ENCODE measurements at regions not wholly inside any gene's neighbourhood (a gene's known extent, or its start where the extent isn't known, plus 50 kb on each side); places are given as distances from the start of the nearest gene placed in this dataset.
A peak's percentile ranks its signal among the peaks of the same experiment; 100 is the strongest.

- TF ChIP-seq NKRF (conservative IDR thresholded peaks at IDR 0.05) (no peak), ASH2L (IDR thresholded peaks at IDR 0.05; ENCODE audit: borderline replicate concordance, low read depth) (no peak), MTA2 (IDR thresholded peaks at IDR 0.05; ENCODE audit: low read depth) (peak; percentile 94), TCF12 (IDR thresholded peaks at IDR 0.05; ENCODE audit: low read depth, low read length) (no peak), STAT3 (IDR thresholded peaks at IDR 0.05; ENCODE audit: low read depth, low read length) (no peak), CUX1 (IDR thresholded peaks at IDR 0.05; ENCODE audit: insufficient replicate concordance, low read depth, low read length) (peak; percentile 89), IKZF1 (conservative IDR thresholded peaks at IDR 0.05) (peak; percentile 90), SP1 (IDR thresholded peaks at IDR 0.05; ENCODE audit: low read depth, low read length) (no peak), ZNF274 (IDR thresholded peaks at IDR 0.05; ENCODE audit: insufficient read depth, insufficient read length) (no peak), ELK1 (IDR thresholded peaks at IDR 0.05; ENCODE audit: low read depth, low read length) (no peak), BMI1 (IDR thresholded peaks at IDR 0.05; ENCODE audit: borderline replicate concordance) (0 out of 2 replicates have a peak, but pooled peaks have one; percentile 11), SIN3A (IDR thresholded peaks at IDR 0.05; ENCODE audit: low read depth, low read length) (no peak), JUNB (IDR thresholded peaks at IDR 0.05) (peak; percentile 22; the same call in 1 of the 2 replicates), CEBPB (IDR thresholded peaks at IDR 0.05; ENCODE audit: borderline replicate concordance in 1 of 2, low read depth in 2 of 2, low read length in 2 of 2) (no peak), ZBTB40 (IDR thresholded peaks at IDR 0.05; ENCODE audit: borderline replicate concordance) (no peak)
Observed at GRCh38 chr21:31554511-31555022, 104.9 kb upstream of the SOD1 start (continued).
